Colonic mucosa (tissue), 4 donors: ENCODE measurements at regions not wholly inside any gene's neighbourhood (a gene's known extent, or its start where the extent isn't known, plus 50 kb on each side); places are given as distances from the start of the nearest gene placed in this dataset.

ENCODE experiments used
- DNase-seq: peaks from one replicate; pipeline ENCODE4 v3.0.0-alpha.2; 2020
- H3K27ac ChIP-seq: fragments of 200-600 bp; one replicate; pipeline ENCODE4 v1.8.0; 2021
- H3K27me3 ChIP-seq: fragments of 200-600 bp; one replicate; pipeline ENCODE4 v1.8.0; 2021
- H3K36me3 ChIP-seq: fragments of 200-600 bp; one replicate; pipeline ENCODE4 v1.8.0; 2021
- H3K4me1 ChIP-seq: fragments of 200-600 bp; one replicate; pipeline ENCODE4 v1.8.0; 2021; ENCODE audit warnings: mild to moderate bottlenecking
- H3K4me3 ChIP-seq: fragments of 200-600 bp; one replicate; pipeline ENCODE4 v1.8.0; 2021
- H3K9ac ChIP-seq, 2 donors: one replicate each; pipeline ENCODE4 v1.7.0; 2013; ENCODE audit warnings: control low read depth in 2 of 2, low read depth in 2 of 2, low read length in 2 of 2
- H3K9me3 ChIP-seq: fragments of 200-600 bp; one replicate; pipeline ENCODE4 v1.8.0; 2021
- CTCF ChIP-seq: fragments of 200-600 bp; IDR thresholded peaks from one replicate; pipeline ENCODE4 v1.8.0; 2022; ENCODE audit warnings: antibody characterized with exemption, mild to moderate bottlenecking
- intact Hi-C: fragments of 100-400 bp; cut with DNase I; formaldehyde crosslinking; loops from one replicate; pipeline ENCODE4 v1.14.1; 2022
- donor health status: healthy.
- donor health status: DM: no; HTN: no; CAD: no.
- donor health status: DM: no; HTN: no; CAD: no.

GRCh38 chr3:41095702-41096101 lies 103.6 kb upstream of the CTNNB1 start:
- Histone ChIP-seq H3K27ac (no peak overlapping the region), H3K27me3 (no peaks in the 10 kb centered on the region), H3K4me3 (no peak overlapping the region), H3K9ac (no peak overlapping the region), H3K4me1 (no peaks in the 10 kb centered on the region), H3K36me3 (no peaks in the 10 kb centered on the region), H3K9me3 (no peaks in the 10 kb centered on the region)
- no peak for TF ChIP-seq CTCF
- no peak for DNase-seq
- intact Hi-C loops: no loop called here

- H3K36me3 ChIP-seq: no peaks in the 10 kb centered on the region
- DNase-seq: no peak
- no peaks in the 10 kb centered on the region for H3K27me3 ChIP-seq
- no peak overlapping the region for H3K27ac ChIP-seq
- no peaks in the 10 kb centered on the region for H3K4me1 ChIP-seq
- no peak overlapping the region for H3K9ac ChIP-seq
- no peaks in the 10 kb centered on the region for H3K9me3 ChIP-seq
- intact Hi-C loops: no loop called here
- TF ChIP-seq CTCF: no peak
- H3K4me3 ChIP-seq: no peak overlapping the region
Measured at GRCh38 chr3:41097896-41098496, 101.3 kb upstream of the CTNNB1 start.

- Histone ChIP-seq H3K36me3 (no peaks in the 10 kb centered on the region), H3K4me3 (no peak overlapping the region), H3K9me3 (no peaks in the 10 kb centered on the region), H3K27ac (no peak overlapping the region), H3K9ac (no peak overlapping the region), H3K4me1 (no peaks in the 10 kb centered on the region), H3K27me3 (no peaks in the 10 kb centered on the region)
- intact Hi-C loops: no loop called here
- TF ChIP-seq CTCF: no peak
- DNase-seq: no peak
Measured at GRCh38 chr3:41101231-41101630, 98.1 kb upstream of the CTNNB1 start.

- Histone ChIP-seq H3K9me3 (no peaks in the 10 kb centered on the region), H3K4me1 (no peaks in the 10 kb centered on the region), H3K27me3 (no peaks in the 10 kb centered on the region), H3K36me3 (no peaks in the 10 kb centered on the region), H3K4me3 (no peak overlapping the region), H3K9ac (no peak overlapping the region), H3K27ac (no peak overlapping the region)
- peak; percentile 38 for DNase-seq
- TF ChIP-seq CTCF: no peak
- intact Hi-C loops: no loop called here
Measured at GRCh38 chr3:41102053-41102556, 97.2 kb upstream of the CTNNB1 start.

- no peaks in the 10 kb centered on the region for H3K4me1 ChIP-seq
- H3K4me3 ChIP-seq: no peak overlapping the region
- no peaks in the 10 kb centered on the region for H3K36me3 ChIP-seq
- intact Hi-C loops: no loop called here
- H3K9ac ChIP-seq: no peak overlapping the region
- no peaks in the 10 kb centered on the region for H3K9me3 ChIP-seq
- H3K27ac ChIP-seq: no peak overlapping the region
- no peaks in the 10 kb centered on the region for H3K27me3 ChIP-seq
- no peak for TF ChIP-seq CTCF
- no peak for DNase-seq
Measured at GRCh38 chr3:41102750-41103149, 96.6 kb upstream of the CTNNB1 start.
